GM12865 (cell line): ENCODE measurements at regions not wholly inside any gene's neighbourhood (a gene's known extent, or its start where the extent isn't known, plus 50 kb on each side); places are given as distances from the start of the nearest gene placed in this dataset.

ENCODE experiments used
- DNase-seq: peaks from one replicate; pipeline ENCODE4 v3.0.0; 2010; ENCODE audit warnings: low read depth
- H3K4me3 ChIP-seq: 2 replicates; pipeline ENCODE4 v1.5.1; 2011; ENCODE audit warnings: mild to moderate bottlenecking, low read depth, low read length, control low read depth
- TF ChIP-seq, protein P1 (sequence below): IDR thresholded peaks from 2 replicates; pipeline ENCODE4 v1.5.1; 2011; ENCODE audit warnings: low read length, control low read depth, low read depth, inconsistent platforms; ENCODE audit not compliant: insufficient read depth; ENCODE audit errors: missing control alignments

DNA sequence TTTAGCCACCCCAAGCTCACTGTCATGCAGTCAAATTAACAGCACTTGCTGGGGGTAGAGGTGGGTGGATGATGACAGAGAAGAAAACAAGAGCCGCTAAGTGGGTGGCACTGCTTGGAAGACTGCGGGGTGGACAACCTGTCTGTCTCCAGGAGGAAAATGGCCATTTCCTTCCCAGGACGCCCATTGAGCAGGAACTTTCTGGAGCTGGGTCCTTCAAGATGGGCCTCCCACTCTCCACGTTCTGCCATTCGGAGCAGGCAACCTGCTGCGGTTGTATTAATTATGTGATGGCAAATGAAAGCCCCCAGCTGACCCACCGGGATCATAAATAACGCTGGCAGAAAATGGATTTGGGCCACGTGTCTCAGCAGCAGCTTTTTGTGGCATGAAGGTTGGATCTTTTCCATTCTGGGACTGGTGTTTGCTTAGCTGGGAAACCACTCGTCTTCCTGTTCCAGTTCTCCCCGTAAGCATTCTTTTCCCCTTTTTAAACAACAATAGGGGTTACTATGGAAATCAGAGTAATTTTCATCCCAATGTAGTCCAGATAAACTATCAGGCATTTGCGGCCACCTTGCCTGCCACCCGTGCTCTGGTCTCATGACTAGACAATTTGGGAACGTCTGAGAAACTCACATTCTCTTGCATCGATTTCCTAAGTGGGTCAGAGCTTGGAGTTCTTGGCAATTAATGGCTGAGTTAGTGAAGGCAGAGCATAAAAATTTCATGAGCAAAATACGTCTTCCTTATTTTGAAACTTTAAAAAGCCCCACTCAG lies 215.5 kb downstream of the ANKRD60 start:
- no peak for DNase-seq
- H3K4me3 ChIP-seq = no peak overlapping the region
- TF ChIP-seq, protein P1, sequence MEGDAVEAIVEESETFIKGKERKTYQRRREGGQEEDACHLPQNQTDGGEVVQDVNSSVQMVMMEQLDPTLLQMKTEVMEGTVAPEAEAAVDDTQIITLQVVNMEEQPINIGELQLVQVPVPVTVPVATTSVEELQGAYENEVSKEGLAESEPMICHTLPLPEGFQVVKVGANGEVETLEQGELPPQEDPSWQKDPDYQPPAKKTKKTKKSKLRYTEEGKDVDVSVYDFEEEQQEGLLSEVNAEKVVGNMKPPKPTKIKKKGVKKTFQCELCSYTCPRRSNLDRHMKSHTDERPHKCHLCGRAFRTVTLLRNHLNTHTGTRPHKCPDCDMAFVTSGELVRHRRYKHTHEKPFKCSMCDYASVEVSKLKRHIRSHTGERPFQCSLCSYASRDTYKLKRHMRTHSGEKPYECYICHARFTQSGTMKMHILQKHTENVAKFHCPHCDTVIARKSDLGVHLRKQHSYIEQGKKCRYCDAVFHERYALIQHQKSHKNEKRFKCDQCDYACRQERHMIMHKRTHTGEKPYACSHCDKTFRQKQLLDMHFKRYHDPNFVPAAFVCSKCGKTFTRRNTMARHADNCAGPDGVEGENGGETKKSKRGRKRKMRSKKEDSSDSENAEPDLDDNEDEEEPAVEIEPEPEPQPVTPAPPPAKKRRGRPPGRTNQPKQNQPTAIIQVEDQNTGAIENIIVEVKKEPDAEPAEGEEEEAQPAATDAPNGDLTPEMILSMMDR = no peak

DNA sequence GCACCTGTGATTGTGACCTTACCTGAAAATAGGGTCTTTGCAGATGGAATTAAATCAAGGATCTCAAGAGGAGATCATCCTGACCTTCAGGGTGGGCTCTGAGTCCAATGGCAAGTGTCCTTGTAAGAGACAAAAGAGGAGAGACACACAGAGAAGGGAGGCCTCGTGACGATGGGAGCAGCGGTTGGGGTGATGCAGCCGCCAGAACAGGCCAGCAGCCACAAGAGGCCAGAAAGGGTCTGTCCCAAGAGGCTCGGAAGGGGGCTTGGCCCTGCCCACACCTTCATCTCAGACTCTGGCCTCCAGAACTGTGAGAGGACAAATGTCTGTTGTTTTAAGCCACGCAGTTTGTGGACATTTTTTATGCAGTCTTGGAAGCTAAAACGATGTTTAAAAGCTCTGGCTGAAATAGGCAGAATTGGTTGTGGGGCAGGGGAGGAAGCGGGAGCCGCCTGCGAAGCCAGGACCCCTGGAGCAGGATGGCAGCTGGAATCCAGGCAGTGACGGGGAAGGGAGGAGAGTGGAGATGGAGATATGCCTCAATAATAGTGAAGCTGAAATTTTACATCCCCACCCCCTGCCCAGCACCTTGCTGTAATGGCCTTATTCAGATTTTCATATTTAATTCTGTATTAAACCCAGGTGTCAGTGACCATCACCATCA lies 216.4 kb downstream of the ANKRD60 start:
- DNase-seq = no peak
- H3K4me3 ChIP-seq = no peak overlapping the region
- TF ChIP-seq, protein P1 = no peak

DNA sequence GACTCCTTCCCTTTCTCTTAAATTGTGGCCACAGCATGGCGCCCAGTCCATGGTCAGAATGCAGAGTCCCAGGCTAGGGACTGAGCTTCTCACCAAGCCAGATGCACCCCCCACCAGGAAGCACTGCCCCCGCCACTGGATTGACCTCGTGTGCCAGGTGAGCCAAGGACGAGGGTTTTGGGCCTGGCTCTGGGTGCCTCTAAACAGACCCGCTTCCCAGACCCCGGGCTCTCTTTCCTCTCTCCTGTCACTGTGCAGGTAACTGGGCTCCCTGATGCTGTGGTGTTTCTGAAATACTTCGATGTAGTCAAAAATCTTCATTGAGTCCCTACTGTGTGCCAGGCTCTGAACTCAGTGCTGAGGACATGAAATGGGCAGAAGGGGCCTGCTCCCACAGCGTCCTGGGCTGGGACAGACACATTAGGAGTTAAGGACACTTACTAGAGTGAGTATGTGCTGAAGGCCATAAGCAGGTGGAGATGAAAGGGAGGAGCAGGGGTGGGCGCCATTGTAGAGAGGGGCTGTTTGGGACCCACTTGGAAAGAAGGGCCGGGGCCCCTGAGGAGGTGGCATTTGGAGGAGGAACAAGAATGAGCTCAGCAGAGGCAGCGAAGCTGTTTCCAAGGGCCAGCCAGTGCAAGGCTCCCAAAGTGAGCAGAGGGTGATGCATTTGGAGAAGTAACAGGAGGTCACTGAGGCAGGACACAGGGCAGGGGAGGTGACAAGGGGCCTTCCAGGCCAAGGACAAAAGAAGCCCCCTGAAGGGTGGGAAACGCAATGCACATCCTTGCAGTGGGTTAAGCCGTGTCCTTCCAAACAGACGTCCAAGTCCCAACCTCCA lies 217.1 kb downstream of the ANKRD60 start:
- no peak for DNase-seq
- TF ChIP-seq, protein P1 = no peak

DNA sequence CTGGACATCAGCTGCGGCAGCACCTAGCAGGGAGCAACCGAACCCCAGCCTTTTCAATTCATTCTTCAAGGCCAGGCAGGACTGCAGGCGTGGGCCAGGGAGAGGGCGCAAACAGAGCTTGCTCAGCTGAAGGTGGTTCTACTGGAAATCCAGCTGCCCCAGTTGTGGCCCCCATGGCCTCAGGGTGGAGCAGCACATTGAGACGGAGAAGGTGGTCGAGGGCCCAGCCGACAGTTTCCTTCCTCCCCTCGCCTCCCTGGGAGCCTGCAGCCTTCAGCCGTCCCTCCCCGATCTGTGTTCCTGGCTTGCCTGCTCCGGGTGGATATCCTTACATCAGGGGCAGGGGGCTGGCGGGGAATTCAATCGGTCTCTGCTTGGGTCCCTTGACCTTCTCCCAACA lies 217.8 kb downstream of the ANKRD60 start:
- no peak overlapping the region for H3K4me3 ChIP-seq
- TF ChIP-seq, protein P1 = no peak
- no peak for DNase-seq

More for the DNA sequence above, 217.1 kb downstream of the ANKRD60 start:
- H3K4me3 ChIP-seq = no peak overlapping the region

DNA sequence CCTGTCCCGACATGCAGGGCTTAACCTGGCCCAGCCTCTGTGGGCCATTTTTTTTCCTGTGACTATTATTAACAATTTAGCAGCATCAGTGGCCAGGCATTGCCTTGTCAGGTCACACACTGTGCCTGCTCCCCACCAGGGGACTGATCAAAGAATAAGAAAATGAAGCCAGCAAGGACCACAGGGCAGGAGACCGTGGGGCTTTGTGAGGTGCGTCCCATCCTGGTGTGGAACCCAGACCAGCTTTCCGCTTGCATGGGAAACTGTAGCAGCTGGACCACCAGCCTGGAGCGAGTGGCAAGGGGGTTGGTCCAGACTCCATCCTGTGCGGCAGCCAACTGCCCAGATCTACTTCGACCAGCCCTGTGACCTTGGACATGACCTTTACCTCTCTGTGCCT lies 218.3 kb downstream of the ANKRD60 start:
- TF ChIP-seq, protein P1 = no peak
- DNase-seq = no peak
- no peak overlapping the region for H3K4me3 ChIP-seq

DNA sequence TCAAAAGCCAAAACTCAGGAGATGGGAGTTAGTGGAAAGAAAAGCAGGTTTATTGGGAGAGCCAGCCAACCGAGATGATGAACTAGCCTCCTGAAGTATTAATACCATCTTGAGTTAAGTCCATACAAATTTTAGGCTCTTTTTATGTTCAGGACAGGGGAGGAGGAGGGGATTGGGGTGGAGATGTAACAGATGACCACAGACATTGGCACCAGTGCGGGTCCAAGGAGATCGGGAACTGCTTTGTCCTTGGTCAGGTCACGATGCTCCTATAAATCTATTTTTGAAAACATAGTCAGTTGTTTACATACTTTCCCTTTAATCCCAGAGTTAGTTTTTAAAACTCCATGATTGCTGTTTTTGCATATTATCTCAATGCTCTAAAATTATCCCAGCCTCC lies 219.6 kb downstream of the ANKRD60 start:
- DNase-seq = no peak
- H3K4me3 ChIP-seq = no peak overlapping the region
- TF ChIP-seq, protein P1 = no peak
